Osteocyte (in vitro differentiated cells): ENCODE measurements at regions not wholly inside any gene's neighbourhood (a gene's known extent, or its start where the extent isn't known, plus 50 kb on each side); places are given as distances from the start of the nearest gene placed in this dataset.

Experiments used
- DNase-seq: peaks from one replicate; pipeline ENCODE4 v3.0.0; 2021; ENCODE audit warnings: mixed read lengths; ENCODE audit not compliant: unreplicated experiment; ENCODE audit errors: extremely low spot score
- H3K27ac Mint-ChIP-seq: one replicate; pipeline ENCODE4 v1.8.0; 2021; ENCODE audit warnings: mild to moderate bottlenecking, mixed read lengths; ENCODE audit not compliant: unreplicated experiment
- H3K27me3 Mint-ChIP-seq: one replicate; pipeline ENCODE4 v1.8.0; 2021; ENCODE audit warnings: mixed read lengths; ENCODE audit not compliant: unreplicated experiment
- H3K36me3 Mint-ChIP-seq: one replicate; pipeline ENCODE4 v1.8.0; 2021; ENCODE audit warnings: mixed read lengths; ENCODE audit not compliant: unreplicated experiment
- H3K4me1 Mint-ChIP-seq: one replicate; pipeline ENCODE4 v1.8.0; 2021; ENCODE audit warnings: mixed read lengths; ENCODE audit not compliant: unreplicated experiment
- H3K4me3 Mint-ChIP-seq: one replicate; pipeline ENCODE4 v1.8.0; 2021; ENCODE audit warnings: mild to moderate bottlenecking, moderate library complexity, mixed read lengths; ENCODE audit not compliant: unreplicated experiment
- H3K9me3 Mint-ChIP-seq: one replicate; pipeline ENCODE4 v1.8.0; 2021; ENCODE audit warnings: mixed read lengths; ENCODE audit not compliant: unreplicated experiment
- TF ChIP-seq, protein P1 (sequence below): fragments of 200-600 bp; sonication (generic); IDR thresholded peaks from 2 replicates; pipeline ENCODE4 v1.5.0; 2021; ENCODE audit warnings: antibody characterized with exemption, mild to moderate bottlenecking, moderate library complexity

DNA sequence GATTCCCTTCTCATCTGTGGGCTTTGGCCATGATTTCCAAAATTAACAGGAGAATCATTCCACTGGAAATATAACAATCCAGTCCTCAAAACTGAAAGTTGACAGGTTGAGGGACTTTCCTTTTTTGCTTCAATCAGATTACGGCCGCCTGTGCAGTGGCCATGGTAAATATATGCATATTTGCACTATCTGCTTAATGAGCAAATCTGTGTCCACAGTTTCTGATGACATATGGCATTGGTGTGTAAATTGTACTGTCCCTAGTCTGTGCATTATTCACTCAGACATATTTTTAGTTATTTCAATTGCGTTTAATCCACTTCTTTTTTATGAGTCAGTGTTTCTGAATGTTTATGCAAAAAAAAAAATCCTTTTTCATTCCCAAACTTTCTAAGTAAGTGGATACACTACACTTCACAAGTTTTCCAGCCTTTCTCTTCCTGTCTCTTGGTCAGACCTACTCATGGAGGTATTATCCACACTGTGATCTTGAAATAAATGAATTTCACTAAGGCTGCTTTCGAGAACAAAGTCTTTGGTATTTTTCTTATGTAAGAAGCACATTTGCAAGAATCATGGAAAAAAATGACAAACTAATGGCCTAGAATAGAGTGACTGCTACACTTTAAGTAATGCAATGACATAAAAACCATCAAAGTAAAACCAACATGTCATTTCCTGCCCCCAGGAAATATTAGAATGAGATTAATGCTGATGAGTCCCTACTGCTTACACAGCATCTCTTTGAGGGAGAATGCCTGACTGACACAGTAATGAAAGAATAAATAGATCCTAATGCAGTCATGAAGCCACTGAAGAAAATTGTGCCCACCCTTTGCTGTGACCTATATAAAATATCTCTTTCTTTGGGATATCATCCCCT, 76.4 kb upstream of the MTNR1B start:
- H3K9me3 Mint-ChIP-seq: no peaks in the 10 kb centered on the region
- H3K4me1 Mint-ChIP-seq: peaks cover 25% of the 10 kb centered on the region
- H3K36me3 Mint-ChIP-seq: no peaks in the 10 kb centered on the region
- TF ChIP-seq, protein P1, sequence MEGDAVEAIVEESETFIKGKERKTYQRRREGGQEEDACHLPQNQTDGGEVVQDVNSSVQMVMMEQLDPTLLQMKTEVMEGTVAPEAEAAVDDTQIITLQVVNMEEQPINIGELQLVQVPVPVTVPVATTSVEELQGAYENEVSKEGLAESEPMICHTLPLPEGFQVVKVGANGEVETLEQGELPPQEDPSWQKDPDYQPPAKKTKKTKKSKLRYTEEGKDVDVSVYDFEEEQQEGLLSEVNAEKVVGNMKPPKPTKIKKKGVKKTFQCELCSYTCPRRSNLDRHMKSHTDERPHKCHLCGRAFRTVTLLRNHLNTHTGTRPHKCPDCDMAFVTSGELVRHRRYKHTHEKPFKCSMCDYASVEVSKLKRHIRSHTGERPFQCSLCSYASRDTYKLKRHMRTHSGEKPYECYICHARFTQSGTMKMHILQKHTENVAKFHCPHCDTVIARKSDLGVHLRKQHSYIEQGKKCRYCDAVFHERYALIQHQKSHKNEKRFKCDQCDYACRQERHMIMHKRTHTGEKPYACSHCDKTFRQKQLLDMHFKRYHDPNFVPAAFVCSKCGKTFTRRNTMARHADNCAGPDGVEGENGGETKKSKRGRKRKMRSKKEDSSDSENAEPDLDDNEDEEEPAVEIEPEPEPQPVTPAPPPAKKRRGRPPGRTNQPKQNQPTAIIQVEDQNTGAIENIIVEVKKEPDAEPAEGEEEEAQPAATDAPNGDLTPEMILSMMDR: no peak
- DNase-seq: no peak
- H3K27ac Mint-ChIP-seq: peak overlapping the region; percentile 73
- H3K4me3 Mint-ChIP-seq: no peak overlapping the region
- H3K27me3 Mint-ChIP-seq: no peaks in the 10 kb centered on the region

DNA sequence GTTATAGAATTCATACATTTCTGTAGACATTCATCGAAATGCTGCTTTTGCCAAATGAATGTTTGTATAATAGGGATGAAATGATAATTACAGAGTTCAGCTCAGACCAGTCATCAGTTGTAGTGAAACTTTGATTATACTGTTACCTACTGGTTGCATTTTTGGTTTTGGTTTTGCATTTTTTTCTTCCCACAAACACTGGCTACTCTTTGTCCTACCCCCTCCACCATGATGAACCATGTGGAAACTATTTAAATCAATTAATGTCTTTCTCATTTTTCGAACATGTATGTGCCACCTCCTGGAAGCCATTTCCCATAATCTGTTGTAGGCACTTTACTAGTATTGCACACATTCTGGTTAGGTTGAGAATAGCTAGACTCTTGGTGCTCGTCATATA, 75.3 kb upstream of the MTNR1B start:
- Mint-ChIP-seq H3K27me3 (no peaks in the 10 kb centered on the region), H3K9me3 (no peaks in the 10 kb centered on the region), H3K4me3 (no peak overlapping the region), H3K4me1 (peaks cover 25% of the 10 kb centered on the region), H3K36me3 (no peaks in the 10 kb centered on the region), H3K27ac (no peak overlapping the region)
- DNase-seq: no peak
- TF ChIP-seq, protein P1: no peak

DNA sequence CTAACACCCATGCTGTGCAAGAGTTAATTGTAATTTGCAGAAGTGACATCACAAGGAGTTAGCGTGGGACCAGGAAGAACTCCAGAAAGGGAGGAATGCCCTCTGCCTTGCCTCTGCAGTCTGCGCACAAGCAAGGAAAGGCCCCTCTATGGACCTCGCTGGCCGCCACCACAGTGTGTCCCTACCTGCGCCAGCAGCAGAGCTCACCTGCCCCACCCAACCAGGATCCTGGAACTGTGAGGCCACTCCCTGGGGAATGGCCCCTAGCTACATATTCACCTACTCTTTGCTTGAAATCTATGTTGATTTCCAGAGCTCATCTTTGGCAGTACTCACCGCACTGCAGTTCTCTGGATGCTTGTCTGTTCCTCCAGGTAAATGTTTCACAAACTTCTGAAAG, 72.0 kb upstream of the MTNR1B start:
- no peak for DNase-seq
- no peak overlapping the region for H3K27ac Mint-ChIP-seq
- no peaks in the 10 kb centered on the region for H3K9me3 Mint-ChIP-seq
- no peak overlapping the region for H3K4me3 Mint-ChIP-seq
- H3K4me1 Mint-ChIP-seq: peaks cover 25% of the 10 kb centered on the region
- H3K36me3 Mint-ChIP-seq: no peaks in the 10 kb centered on the region
- H3K27me3 Mint-ChIP-seq: peaks cover 4% of the 10 kb centered on the region
- TF ChIP-seq, protein P1: no peak

DNA sequence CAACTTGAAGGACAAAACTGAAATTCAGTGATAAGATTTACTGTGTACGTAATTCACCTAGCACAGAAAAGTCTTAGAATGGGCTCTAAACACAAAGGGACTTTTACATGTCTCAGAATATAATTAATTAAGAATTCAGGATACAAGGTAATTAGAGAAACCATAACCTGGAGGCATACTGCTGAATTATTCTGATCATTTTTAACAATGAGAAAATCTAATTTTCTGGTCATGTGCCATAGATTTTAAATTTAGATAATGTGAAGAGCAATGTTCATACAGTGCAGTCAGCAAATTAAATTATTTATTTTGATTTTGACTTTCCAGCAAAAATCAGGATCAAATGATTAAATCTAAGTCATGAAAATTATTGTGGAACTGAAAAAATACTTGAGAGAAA, 67.0 kb upstream of the MTNR1B start:
- DNase-seq: no peak
- TF ChIP-seq, protein P1: no peak
- Mint-ChIP-seq H3K36me3 (no peaks in the 10 kb centered on the region), H3K27me3 (peaks cover 7% of the 10 kb centered on the region), H3K27ac (no peak overlapping the region), H3K4me1 (no peaks in the 10 kb centered on the region), H3K4me3 (no peak overlapping the region), H3K9me3 (no peaks in the 10 kb centered on the region)

GRCh38 chr11:92907671-92908070, 61.8 kb upstream of the MTNR1B start:
- Mint-ChIP-seq H3K4me1 (no peaks in the 10 kb centered on the region), H3K4me3 (no peak overlapping the region), H3K27me3 (peaks cover 7% of the 10 kb centered on the region), H3K36me3 (no peaks in the 10 kb centered on the region), H3K9me3 (no peaks in the 10 kb centered on the region), H3K27ac (no peak overlapping the region)
- no peak for DNase-seq
- TF ChIP-seq, protein P1: no peak
